ENCODE measurements at regions not wholly inside any gene's neighbourhood (a gene's known extent, or its start where the extent isn't known, plus 50 kb on each side); places are given as distances from the start of the nearest gene placed in this dataset.

DNA sequence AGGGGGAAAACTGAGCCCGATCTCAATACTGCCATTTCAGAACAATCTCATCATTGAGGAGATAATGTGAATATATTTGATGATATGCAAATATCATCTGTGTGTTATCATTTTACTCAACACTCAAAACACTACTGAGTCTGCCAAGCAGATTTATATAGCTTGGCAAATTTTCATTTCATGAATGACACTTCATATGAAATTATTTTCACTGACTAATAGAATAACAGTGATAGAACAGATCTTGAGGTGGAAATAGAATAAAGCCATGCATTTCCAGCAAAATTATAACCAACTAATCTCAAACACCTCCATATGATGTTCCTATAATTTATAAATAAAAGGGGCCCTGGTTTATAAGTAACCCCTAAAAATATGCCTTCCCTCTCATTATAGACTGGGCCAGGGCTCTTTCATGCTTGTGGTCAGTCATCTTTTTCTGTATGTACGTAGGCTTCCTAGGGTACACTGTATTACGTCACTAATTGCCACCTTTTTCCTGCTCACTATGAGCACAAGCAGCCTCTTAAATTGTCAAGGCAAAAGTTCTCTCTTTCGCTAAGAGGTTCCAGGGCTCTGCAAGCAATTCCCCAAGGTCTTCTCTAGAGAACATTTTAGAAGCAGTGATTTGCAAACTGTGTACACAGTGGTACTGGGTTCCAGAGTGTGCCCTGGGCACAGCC lies 197.1 kb upstream of the FOXN3 start:
- TF ChIP-seq PHTF2 (CRISPR knock-in tag; IDR thresholded peaks at IDR 0.05) (no peak), ZKSCAN1 (IDR thresholded peaks at IDR 0.05; ENCODE audit: low read depth, low read length) (no peak), CBFA2T2 (conservative IDR thresholded peaks at IDR 0.05) (no peak), FOSL1 (tag; conservative IDR thresholded peaks at IDR 0.05) (no peak)
- TF ChIP-seq, protein P1, sequence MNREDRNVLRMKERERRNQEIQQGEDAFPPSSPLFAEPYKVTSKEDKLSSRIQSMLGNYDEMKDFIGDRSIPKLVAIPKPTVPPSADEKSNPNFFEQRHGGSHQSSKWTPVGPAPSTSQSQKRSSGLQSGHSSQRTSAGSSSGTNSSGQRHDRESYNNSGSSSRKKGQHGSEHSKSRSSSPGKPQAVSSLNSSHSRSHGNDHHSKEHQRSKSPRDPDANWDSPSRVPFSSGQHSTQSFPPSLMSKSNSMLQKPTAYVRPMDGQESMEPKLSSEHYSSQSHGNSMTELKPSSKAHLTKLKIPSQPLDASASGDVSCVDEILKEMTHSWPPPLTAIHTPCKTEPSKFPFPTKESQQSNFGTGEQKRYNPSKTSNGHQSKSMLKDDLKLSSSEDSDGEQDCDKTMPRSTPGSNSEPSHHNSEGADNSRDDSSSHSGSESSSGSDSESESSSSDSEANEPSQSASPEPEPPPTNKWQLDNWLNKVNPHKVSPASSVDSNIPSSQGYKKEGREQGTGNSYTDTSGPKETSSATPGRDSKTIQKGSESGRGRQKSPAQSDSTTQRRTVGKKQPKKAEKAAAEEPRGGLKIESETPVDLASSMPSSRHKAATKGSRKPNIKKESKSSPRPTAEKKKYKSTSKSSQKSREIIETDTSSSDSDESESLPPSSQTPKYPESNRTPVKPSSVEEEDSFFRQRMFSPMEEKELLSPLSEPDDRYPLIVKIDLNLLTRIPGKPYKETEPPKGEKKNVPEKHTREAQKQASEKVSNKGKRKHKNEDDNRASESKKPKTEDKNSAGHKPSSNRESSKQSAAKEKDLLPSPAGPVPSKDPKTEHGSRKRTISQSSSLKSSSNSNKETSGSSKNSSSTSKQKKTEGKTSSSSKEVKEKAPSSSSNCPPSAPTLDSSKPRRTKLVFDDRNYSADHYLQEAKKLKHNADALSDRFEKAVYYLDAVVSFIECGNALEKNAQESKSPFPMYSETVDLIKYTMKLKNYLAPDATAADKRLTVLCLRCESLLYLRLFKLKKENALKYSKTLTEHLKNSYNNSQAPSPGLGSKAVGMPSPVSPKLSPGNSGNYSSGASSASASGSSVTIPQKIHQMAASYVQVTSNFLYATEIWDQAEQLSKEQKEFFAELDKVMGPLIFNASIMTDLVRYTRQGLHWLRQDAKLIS (CRISPR knock-in tag; IDR thresholded peaks at IDR 0.05), result no peak
- TF ChIP-seq, protein P2, sequence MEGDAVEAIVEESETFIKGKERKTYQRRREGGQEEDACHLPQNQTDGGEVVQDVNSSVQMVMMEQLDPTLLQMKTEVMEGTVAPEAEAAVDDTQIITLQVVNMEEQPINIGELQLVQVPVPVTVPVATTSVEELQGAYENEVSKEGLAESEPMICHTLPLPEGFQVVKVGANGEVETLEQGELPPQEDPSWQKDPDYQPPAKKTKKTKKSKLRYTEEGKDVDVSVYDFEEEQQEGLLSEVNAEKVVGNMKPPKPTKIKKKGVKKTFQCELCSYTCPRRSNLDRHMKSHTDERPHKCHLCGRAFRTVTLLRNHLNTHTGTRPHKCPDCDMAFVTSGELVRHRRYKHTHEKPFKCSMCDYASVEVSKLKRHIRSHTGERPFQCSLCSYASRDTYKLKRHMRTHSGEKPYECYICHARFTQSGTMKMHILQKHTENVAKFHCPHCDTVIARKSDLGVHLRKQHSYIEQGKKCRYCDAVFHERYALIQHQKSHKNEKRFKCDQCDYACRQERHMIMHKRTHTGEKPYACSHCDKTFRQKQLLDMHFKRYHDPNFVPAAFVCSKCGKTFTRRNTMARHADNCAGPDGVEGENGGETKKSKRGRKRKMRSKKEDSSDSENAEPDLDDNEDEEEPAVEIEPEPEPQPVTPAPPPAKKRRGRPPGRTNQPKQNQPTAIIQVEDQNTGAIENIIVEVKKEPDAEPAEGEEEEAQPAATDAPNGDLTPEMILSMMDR (IDR thresholded peaks at IDR 0.05 in 2 of 3, conservative IDR thresholded peaks at IDR 0.05 in 1 of 3; ENCODE audit: insufficient read depth in 2 of 3, low read depth in 1 of 3, low read length in 3 of 3), result no peak
